ENCODE measurements at regions not wholly inside any gene's neighbourhood (a gene's known extent, or its start where the extent isn't known, plus 50 kb on each side); places are given as distances from the start of the nearest gene placed in this dataset.

GRCh38 chr5:124220418-124220817 lies 526.0 kb downstream of the ZNF608 start:
- Histone ChIP-seq H3K4ac (ENCODE audit: low read depth, low read length) (no peak overlapping the region), H3T11ph (ENCODE audit: low read length) (no peak overlapping the region), H3K79me2 (ENCODE audit: insufficient read depth, low read length) (no peaks in the 10 kb centered on the region), H2AK5ac (ENCODE audit: insufficient read length, low read length) (no peak overlapping the region), H3K4me2 (ENCODE audit: insufficient read depth, insufficient read length, low read length) (no peak overlapping the region), H3K23ac (ENCODE audit: insufficient read length, low read depth, low read length) (no peak overlapping the region), H3K79me1 (ENCODE audit: insufficient read depth, low read depth, low read length, poor library complexity, severe bottlenecking) (no peaks in the 10 kb centered on the region), H2BK5ac (ENCODE audit: insufficient read length, low read length) (no peak overlapping the region), H2AFZ (ENCODE audit: low read length) (no peak overlapping the region), H3K56ac (ENCODE audit: insufficient read length, low read depth, low read length) (no peak overlapping the region), H3K9ac (ENCODE audit: extremely low read depth, insufficient read length, low read length) (no peak overlapping the region), H3K18ac (ENCODE audit: insufficient read length, low read depth, low read length) (no peak overlapping the region), H3K23me2 (ENCODE audit: insufficient read length, low read depth, low read length, poor library complexity, severe bottlenecking) (no peaks in the 10 kb centered on the region), H3K14ac (ENCODE audit: insufficient read depth, low read length) (no peak overlapping the region), H4K91ac (ENCODE audit: insufficient read length, low read depth, low read length) (no peak overlapping the region), H3K27ac (ENCODE audit: insufficient read length, low read depth, low read length) (no peak overlapping the region), H2BK20ac (ENCODE audit: low read depth, low read length, poor library complexity, severe bottlenecking) (no peak overlapping the region), H3K9me3 (ENCODE audit: control insufficient read depth, low read depth, low read length) (no peaks in the 10 kb centered on the region), H4K20me1 (ENCODE audit: control insufficient read depth, insufficient read depth, insufficient read length) (no peaks in the 10 kb centered on the region), H2BK120ac (ENCODE audit: low read depth, low read length, poor library complexity, severe bottlenecking) (no peak overlapping the region), H3K27me3 (ENCODE audit: insufficient read depth, low read length) (no peaks in the 10 kb centered on the region), H3K4me1 (ENCODE audit: insufficient read depth, low read length) (no peaks in the 10 kb centered on the region), H4K8ac (replicated peaks; ENCODE audit: insufficient read length, low read depth, low read length) (no peak overlapping the region), H2BK12ac (ENCODE audit: insufficient read length, low read depth, low read length) (no peak overlapping the region), H4K5ac (ENCODE audit: insufficient read length, low read depth, low read length) (no peak overlapping the region), H2BK15ac (ENCODE audit: low read depth, low read length) (no peak overlapping the region)
- no CpG with 5 or more reads among the region's 2 CpGs for WGBS (ENCODE audit: extremely low coverage, insufficient read length, low lambda C conversion rate)
- H3K4me3 Mint-ChIP-seq, result no peak overlapping the region
- H3K4me1 Mint-ChIP-seq, result no peaks in the 10 kb centered on the region
- H3K27me3 Mint-ChIP-seq (ENCODE audit: low read depth), result no peaks in the 10 kb centered on the region; the same call in 1 of the 2 replicates
- no peak for TF ChIP-seq CTCF (conservative IDR thresholded peaks at IDR 0.05)
- DNase-seq, result no peak
- H3K9me3 Mint-ChIP-seq, result peaks cover 16 to 30% of the 10 kb centered on the region in 2 experiments
- H3K36me3 Mint-ChIP-seq (ENCODE audit: insufficient read depth in 1 of 3, low read depth in 3 of 3), result peaks cover 8 to 32% (median 15%) of the 10 kb centered on the region in 3 experiments
- no peak overlapping the region for H3K27ac Mint-ChIP-seq
